Testis (tissue), 2 donors: ENCODE measurements at regions not wholly inside any gene's neighbourhood (a gene's known extent, or its start where the extent isn't known, plus 50 kb on each side); places are given as distances from the start of the nearest gene placed in this dataset.

Source experiments
- CTCF ChIP-seq, 3 experiments: fragments of 450-650 bp in 2 of 3; fragments of 200-600 bp in 1 of 3; sonication (generic) in 1 of 3; IDR thresholded peaks; one replicate each; pipeline ENCODE4 v1.5.1; 2016 to 2019; ENCODE audit warnings: antibody characterized with exemption in 3 of 3, mild to moderate bottlenecking in 2 of 3, moderate library complexity in 1 of 3
- POLR2A ChIP-seq: fragments of 450-650 bp; IDR thresholded peaks from one replicate; pipeline ENCODE4 v1.6.1; 2017; ENCODE audit warnings: antibody characterized with exemption, mild to moderate bottlenecking, moderate library complexity

GRCh38 chr5:155906046-155906445, 420.9 kb upstream of the SGCD start:
- TF ChIP-seq CTCF (IDR thresholded peaks at IDR 0.05): no peak
- no peak for TF ChIP-seq POLR2A
